ENCODE measurements at regions not wholly inside any gene's neighbourhood (a gene's known extent, or its start where the extent isn't known, plus 50 kb on each side); places are given as distances from the start of the nearest gene placed in this dataset.

DNA sequence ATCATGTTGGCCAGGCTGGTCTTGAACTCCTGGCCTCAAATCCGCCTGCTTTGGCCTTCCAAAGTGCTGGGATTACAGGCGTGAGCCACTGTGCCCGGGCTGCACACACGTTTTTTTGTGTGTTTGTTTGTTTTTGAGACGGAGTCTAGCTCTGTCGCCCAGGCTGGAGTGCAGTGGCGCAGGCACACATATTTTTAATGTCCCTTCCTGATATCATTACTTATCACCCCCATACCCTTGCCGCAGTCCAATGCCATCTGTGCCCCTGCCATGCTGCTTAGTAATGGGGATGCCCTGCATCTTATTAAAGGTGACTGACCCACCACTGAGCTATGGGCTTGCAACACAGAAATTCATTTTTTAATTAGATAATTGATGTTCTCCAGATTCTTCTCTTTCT lies 180.7 kb downstream of the TEX36 start:
- Histone ChIP-seq H3K27me3 (no peaks in the 10 kb centered on the region), H3K4me1 (no peaks in the 10 kb centered on the region), H3K9me3 (no peaks in the 10 kb centered on the region), H3K36me3 (no peaks in the 10 kb centered on the region), H3K27ac (no peak overlapping the region), H3K4me3 (no peak overlapping the region)
- WGBS (ENCODE audit: insufficient coverage, low coverage, low lambda C conversion rate, missing lambda C conversion rate), result 38% methylated on average over 8 of the region's 8 CpGs
- no peak for DNase-seq
- ATAC-seq, result no peak
- TF ChIP-seq CTCF (IDR thresholded peaks at IDR 0.05) (no peak), POLR2A (IDR thresholded peaks at IDR 0.05) (no peak)
- intact Hi-C loops (cut with DNase I), result no loop called here

DNA sequence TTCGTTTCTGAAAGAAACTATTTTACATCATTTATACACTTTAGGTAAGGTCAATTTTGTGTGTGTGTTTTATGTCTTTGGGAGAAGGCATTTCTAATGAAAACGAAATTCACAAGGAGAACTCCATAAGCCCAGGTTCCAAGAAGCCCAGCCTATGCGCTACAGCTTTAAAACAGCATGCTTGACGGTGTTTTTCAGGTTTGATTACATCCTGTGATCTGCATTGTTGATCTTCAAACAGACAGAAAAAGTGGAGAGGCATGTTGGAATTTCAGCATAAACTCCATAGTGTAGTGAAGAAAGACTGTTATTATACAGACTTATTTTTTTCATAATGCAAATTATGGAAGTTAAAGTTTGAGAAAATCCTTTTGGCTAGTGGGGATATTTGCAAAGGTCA lies 187.6 kb downstream of the TEX36 start:
- 46% methylated on average over 4 of the region's 4 CpGs for WGBS (ENCODE audit: insufficient coverage, low coverage, low lambda C conversion rate, missing lambda C conversion rate)

DNA sequence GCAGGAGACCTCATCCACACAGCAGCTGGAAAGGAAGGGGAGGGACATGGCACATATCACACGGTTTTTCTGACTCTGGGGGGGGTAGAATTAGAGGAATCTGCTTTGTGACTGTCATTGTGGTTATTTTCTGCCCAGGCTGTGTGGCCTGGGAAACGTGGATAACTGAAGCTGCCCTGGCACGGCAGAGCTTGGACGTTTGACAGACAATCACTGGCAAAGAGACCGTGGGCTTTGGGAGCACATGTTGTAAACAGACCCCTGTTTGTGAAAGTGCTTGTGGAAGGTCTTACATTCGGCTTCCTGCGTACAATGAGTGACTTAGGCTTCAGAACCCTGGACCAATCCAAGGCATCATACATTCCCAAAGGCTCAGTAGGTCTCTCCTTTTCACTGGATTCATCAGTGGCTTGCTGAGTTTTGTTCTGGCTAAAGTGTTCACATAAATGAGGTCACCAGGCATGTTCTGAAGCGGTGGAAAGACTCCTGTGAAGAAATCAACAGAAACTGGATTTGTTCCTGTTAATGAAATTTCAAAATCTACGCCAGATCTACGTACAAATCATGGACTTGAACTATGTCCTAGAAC lies 188.2 kb downstream of the TEX36 start:
- H3K36me3 ChIP-seq, result no peaks in the 10 kb centered on the region
- no peak for ATAC-seq
- H3K4me3 ChIP-seq, result no peak overlapping the region
- no peak overlapping the region for H3K27ac ChIP-seq
- no peaks in the 10 kb centered on the region for H3K27me3 ChIP-seq
- TF ChIP-seq CTCF (IDR thresholded peaks at IDR 0.05), result no peak
- H3K4me1 ChIP-seq, result no peaks in the 10 kb centered on the region
- DNase-seq, result no peak
- 32% methylated on average over 8 of the region's 10 CpGs for WGBS (ENCODE audit: insufficient coverage, low coverage, low lambda C conversion rate, missing lambda C conversion rate)
- H3K9me3 ChIP-seq, result no peaks in the 10 kb centered on the region
- intact Hi-C loops (cut with DNase I), result no loop called here

More for the DNA sequence above, 187.6 kb downstream of the TEX36 start:
- Histone ChIP-seq H3K27me3 (no peaks in the 10 kb centered on the region), H3K4me1 (no peaks in the 10 kb centered on the region), H3K36me3 (no peaks in the 10 kb centered on the region), H3K4me3 (no peak overlapping the region), H3K9me3 (no peaks in the 10 kb centered on the region), H3K27ac (no peak overlapping the region)
- DNase-seq, result no peak
- intact Hi-C loops (cut with DNase I), result no loop called here
- TF ChIP-seq POLR2A (IDR thresholded peaks at IDR 0.05) (no peak), CTCF (IDR thresholded peaks at IDR 0.05) (no peak)
- ATAC-seq, result no peak

DNA sequence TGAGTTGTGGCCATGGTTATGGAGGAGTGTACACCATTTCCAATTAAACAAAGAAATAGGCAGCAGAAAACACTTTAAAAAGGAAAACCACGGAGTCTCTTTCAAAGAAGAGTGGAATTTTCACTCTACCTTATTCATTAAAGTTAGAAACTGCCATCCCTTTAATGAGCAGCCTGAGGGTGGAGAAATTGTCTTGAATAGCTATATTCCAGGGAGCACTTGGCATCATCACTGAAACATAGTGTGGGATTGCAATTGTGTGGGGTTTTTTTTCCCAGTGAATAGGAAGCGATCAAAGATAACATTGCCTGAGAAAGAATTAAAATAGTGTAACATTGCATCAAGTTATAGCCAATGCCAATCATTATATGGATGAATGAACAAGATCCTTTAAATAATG lies 191.6 kb downstream of the TEX36 start:
- H3K36me3 ChIP-seq, result no peaks in the 10 kb centered on the region
- 57% methylated on average over 2 of the region's 2 CpGs for WGBS (ENCODE audit: insufficient coverage, low coverage, low lambda C conversion rate, missing lambda C conversion rate)
- no peaks in the 10 kb centered on the region for H3K4me1 ChIP-seq
- intact Hi-C loops (cut with DNase I), result no loop called here
- no peaks in the 10 kb centered on the region for H3K9me3 ChIP-seq
- no peak overlapping the region for H3K27ac ChIP-seq
- H3K27me3 ChIP-seq, result no peaks in the 10 kb centered on the region
- TF ChIP-seq CTCF (IDR thresholded peaks at IDR 0.05), result no peak
- TF ChIP-seq POLR2A (IDR thresholded peaks at IDR 0.05), result no peak
- no peak overlapping the region for H3K4me3 ChIP-seq
- no peak for ATAC-seq
- DNase-seq, result no peak

- TF ChIP-seq POLR2A (IDR thresholded peaks at IDR 0.05), result no peak
- TF ChIP-seq CTCF (IDR thresholded peaks at IDR 0.05), result no peak
These were observed 193.2 kb downstream of the TEX36 start for GRCh38 chr10:125489731-125490130.

More at GRCh38 chr10:125489731-125490130, 193.2 kb downstream of the TEX36 start:
- no peaks in the 10 kb centered on the region for H3K9me3 ChIP-seq
- no peaks in the 10 kb centered on the region for H3K36me3 ChIP-seq
- H3K4me1 ChIP-seq, result no peaks in the 10 kb centered on the region
- DNase-seq (no peak), ATAC-seq (no peak)
- no peak overlapping the region for H3K4me3 ChIP-seq
- intact Hi-C loops (cut with DNase I), result no loop called here
- H3K27ac ChIP-seq, result no peak overlapping the region
- no peaks in the 10 kb centered on the region for H3K27me3 ChIP-seq
- WGBS (ENCODE audit: insufficient coverage, low coverage, low lambda C conversion rate, missing lambda C conversion rate), result 40% methylated on average over 6 of the region's 6 CpGs

All from right lobe of liver (tissue), 6 donors.